Fibroblast of the conjunctiva (primary cell): ENCODE measurements at regions not wholly inside any gene's neighbourhood (a gene's known extent, or its start where the extent isn't known, plus 50 kb on each side); places are given as distances from the start of the nearest gene placed in this dataset.
"Not testable (repeated sequence)": the region's sequence is repeated elsewhere in the genome, so short reads cannot be mapped to it uniquely, and the experiment has no call there.

Source experiments
- DNase-seq: peaks from one replicate; pipeline ENCODE4 v3.0.0-alpha.2; 2010; ENCODE audit warnings: low read depth

DNA sequence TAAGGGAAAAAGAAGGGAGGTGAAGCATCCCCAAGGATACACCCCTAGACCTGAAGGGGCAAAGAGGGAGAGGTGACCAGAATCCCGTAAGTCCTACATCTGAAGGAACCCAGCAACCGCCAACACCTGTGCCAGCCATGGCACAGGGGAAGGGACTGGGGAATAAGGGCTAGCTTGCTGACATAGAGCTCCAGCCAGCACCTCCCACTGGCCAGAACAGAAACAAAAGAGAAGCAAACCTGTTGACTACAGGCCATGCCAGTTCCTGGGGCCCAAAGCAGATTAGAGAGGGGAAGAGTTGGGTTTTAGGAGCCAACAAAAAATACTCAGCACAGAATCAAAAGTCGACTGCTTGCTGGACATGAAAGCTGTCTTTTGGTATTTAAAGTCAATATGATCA, 244.6 kb downstream of the SUCLG1 start:
- DNase-seq = no peak

DNA sequence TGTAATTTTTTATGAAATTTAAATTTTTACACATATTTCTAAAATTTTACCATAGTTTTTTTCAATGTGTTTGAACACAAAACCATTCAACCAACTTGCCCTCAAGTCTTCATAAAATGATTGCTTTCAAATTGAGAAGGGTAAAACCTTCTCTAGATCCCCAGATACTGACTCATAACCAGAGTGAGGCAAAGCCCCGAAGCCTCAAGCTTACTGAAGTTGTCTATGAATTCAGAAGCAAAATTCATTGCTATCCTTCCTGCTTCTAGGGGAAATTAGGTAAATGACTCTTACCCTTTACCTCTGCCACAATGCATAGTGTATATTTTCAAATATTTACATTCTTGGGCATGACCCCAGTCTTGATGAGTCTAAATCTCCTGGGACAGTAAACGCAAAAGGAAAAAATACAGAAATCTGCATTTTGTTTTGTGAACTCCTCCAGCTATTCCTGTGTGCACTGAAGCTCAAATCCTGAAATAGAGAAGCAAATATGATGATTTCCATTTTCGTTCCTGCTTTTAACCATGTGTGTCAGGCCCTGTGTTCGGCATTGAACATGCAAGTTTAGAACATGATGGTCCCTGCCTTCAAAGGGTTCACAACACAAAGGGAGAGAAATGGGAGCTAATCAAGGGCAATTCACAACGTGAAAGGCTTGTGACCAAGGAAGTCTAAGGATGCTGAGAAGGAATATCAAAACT, 246.3 kb downstream of the SUCLG1 start:
- no peak for DNase-seq

DNA sequence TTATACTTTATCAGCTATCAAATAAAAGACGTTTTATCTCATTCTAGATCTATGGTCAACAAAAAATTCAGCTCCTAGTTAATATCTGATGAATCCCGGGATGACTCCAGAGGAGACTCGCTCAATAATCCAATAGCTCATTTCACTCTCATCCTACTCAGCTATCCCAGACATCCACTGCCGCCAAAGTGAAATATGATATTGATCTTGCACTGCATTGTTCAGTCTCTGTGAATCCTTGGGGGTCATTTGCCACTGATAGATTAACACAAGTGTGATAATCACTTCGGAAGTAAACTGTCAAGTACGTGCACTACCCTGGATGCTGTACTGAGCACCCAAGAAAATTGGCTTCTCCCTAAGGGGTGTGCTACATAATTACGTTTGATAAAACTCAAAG, 249.1 kb downstream of the SUCLG1 start:
- DNase-seq = no peak

DNA sequence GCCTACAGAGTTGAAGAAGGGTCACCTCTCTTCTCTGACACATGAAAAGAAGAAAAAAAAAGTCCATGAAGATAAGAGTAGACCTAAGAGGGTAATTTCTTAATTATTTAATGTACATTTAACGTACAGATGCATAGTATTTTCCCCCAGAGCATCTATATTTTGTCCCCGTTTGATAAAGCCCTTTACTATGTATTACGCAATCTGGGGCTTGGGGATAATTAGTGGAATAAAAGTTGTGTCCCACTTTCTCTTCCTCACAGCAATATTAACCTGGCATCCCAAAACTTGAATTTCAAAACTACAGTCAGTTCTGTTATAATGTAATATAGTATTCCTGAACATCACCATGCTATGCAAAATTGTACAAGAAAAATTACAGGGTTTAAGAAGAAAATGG, 254.1 kb downstream of the SUCLG1 start:
- DNase-seq = no peak

DNA sequence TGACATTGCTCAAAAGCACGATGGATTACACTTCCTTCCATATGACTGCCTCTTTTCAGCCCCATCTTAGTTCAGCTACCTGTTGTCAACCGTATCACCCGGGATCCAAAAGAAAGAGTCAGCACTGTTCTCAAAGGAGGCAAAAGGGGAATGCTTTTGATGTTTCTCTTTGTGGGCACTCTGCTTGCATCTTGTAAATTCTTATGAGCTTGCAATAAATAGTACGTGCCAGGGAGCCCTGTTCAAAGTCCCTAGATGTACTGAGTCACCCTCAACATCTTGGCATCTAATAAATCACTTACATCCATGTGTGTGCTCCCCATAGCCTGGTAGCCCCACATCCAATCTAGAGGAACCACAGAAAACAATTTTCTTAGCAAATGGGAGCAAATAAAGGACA, 256.9 kb downstream of the SUCLG1 start:
- DNase-seq = no peak

DNA sequence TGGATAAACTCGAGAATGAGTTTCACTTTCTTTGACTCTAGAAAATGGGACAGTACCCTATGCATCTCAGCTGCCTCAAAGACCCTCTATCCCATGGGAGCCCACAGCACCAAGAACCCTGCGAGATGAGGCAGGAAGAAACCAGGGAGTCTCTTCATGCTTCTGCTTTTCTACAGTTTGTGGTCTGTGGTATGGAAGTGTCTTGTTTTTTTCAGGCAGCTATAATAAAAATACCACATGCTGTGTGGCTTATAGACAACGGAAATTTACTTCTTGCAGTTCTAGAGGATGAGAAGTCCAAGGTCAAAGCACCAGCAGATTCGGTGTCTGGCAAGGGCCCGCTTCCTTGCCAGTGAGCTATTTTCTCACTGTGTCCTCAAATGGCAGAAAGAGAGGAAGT, 257.9 kb downstream of the SUCLG1 start:
- DNase-seq = no peak

DNA sequence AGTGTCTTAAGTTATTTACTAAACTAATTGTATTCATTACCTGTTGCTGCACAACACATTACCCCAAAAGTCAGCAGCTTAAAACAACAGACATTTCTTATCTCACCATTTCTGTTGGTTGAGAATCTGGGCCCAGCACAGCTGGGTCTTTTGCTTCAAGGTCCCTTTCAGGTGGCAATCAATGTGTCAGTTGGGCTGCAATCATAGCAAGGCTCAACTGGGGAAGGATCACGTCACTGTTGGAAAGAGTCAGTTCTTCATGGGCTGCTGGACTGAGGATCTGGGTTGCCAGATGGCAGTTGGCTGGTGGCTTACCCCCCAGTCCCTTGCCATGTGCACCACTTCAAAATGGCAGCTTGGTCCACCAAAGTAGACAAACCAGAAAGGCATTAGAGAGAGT, 261.2 kb downstream of the SUCLG1 start:
- DNase-seq = no peak

DNA sequence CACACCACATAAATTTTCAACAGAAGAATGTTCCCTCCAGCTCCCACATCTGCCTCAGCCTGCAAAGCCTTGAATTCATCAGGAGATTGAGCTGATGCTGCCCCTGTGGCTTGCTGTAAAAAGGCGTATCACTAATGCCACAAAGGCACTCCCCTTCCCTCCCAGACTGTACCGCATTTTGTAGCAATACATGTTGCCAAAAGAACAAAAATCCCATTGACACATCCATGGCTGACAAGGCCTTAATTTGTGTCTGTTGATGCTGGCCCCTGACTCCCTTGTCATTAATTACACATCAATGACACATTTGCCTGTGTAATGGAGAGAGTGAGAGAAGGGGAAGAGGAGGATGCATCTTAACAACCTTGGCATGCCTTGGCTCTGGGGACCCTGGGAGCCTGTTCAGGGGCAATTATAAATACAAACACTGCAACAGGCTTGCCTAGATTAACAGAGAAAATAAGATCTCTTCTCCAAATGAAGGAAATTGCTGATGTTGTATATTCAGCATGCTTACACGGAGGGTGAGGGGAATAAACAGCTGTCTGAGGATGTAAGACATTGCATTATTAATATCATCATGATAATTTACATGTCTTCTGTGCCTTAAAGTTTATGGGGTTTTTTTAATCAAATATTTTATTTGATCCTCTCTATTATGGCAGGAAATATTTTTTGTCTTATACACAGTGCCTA, 264.0 kb downstream of the SUCLG1 start:
- no peak for DNase-seq

DNA sequence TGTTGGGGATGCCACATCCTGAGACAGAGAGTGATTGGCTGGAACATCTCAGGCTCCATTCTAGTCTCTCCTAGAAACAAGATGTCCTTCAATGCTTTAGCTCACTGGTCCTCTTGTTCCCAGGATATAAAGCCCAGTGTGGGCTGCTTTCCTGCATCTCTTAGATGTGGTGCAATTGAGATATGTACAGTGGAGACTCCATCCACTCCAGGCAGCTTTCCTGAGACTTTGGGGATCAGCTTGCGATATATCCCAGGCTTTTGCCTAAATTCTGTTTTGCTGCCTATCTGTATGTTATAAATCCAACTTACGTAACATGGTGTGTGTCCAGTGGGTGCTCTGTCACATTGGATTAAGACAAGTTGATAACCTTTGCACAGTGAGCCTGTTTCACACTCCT, 264.9 kb downstream of the SUCLG1 start:
- no peak for DNase-seq

DNA sequence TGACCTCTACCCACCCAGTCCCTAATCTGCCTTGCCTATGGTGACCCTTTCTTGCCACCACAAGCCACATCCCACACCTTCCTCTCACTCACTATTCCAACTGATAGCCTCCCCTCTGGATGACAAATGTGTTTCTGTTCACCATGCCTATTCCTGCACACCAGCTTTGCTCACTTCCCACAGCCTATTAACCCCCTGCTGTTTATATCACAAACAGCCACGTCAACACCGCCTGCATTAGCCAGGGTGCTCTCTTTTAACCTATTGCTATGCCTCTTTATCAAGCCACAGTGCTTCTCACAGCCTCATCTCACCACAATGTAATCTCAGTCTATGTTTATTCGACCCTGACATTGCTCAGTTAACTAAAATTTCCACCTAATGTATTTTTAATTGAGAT, 271.8 kb downstream of the SUCLG1 start:
- DNase-seq = no peak

DNA sequence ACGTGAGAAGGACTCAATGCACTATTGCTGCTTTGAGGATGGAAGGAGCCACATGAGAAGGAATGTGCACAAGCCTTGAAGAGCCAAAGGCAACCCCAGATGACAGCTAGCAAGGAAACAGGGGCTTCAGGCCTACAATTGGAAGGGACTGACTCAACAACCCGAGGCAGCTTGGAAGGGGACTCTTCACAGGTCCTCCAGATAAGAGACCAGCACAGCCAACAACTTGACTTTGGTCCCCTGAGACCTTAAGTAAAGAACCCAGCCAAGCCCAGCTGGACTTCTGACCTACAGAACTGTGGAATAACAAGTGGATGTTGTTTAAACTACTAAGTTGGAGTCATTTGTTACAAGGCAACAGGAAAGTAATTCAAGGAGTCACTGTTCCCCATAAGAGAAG, 277.2 kb downstream of the SUCLG1 start:
- DNase-seq = no peak

DNA sequence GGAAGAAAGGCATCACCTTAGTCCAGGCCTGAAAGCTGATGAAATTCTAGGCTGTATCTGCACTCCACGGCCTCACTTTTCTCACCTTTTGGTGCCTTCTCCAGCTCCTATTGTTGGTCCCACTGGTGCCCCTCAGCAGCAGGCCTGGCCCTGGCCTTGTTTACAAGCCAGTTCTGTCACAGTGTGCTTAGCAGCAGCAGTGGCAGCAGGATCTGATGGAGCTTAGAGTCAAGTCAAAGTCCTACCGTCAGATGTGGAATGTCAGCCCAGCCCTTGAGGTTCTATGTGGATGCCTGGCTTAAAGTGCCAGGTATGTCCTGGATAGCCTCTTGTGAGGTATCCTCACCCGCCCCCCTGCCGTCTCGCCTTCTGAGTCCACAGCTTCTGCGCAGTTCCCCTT, 281.3 kb downstream of the SUCLG1 start:
- DNase-seq = no peak

DNA sequence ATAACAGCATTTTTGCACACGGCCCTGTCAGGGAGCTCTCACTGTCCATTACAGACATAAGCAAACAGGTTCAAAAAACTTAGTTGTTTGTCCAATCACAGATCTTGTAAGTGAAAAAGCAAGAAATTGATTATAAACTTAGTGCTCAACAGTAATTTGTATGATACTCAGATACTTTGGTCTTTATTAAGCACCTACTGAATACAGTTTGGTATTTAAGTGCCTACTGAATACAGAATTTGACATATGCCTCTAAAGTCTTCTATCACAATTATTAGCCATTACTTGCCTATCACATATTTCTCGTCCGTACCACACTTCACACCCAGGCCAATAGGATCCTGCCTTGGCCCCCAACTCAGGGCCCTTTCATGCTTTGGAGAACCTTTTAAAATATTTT, 283.1 kb downstream of the SUCLG1 start:
- no peak for DNase-seq

DNA sequence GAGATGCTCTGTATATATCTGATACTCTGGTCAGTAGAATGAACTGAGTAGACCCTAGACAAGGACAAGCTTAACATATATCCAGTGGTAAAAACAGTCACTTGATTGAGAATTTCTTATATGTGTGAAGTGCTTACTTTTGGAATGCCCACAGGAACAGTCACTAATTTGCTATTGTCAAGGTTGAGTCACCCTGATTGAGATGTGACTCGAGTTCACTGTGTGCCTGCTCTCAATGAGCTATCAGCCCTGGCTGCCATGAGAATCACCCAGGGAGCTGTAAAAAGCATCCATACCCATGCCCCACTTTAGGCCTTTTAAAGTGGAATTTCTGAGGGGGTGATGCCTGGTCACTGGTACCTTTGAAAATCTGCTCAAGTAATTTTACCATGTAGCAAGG, 283.7 kb downstream of the SUCLG1 start:
- DNase-seq = no peak

DNA sequence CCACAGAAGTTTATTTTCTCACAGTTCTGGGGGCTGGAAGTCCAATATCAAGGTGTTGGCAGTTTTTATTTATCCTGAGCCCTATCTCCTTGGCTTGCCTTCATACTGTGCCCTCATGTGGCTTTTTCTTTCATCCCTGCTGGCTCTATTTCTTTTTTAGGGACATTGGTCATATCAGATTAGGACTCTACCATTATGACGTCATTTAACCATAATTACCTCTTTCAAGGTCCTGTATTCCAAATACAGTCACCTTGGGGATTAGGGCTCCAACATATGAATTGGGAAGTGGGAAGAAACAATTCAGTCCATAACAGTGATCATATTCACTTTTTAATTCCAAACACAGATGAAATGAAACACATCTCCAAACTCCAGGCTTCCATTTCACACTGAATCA, 286.0 kb downstream of the SUCLG1 start:
- DNase-seq = no peak

DNA sequence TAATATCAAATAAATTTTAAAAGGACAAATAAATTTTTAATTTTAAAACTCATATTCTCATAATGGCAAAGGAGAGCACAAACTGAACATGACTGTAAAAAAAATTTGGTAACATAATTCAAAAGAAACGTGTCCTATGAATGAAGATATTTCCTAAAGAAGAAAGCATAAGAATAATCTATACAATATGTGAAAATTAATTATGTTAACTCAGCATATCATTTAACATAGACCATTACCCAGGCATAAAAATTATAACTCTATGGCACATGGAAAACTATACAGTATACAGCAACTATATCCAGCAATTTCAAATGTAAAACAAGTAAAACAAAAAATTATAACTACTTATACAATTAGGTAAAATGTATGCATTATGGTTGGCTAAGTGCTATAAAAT, 288.1 kb downstream of the SUCLG1 start:
- DNase-seq = no peak

DNA sequence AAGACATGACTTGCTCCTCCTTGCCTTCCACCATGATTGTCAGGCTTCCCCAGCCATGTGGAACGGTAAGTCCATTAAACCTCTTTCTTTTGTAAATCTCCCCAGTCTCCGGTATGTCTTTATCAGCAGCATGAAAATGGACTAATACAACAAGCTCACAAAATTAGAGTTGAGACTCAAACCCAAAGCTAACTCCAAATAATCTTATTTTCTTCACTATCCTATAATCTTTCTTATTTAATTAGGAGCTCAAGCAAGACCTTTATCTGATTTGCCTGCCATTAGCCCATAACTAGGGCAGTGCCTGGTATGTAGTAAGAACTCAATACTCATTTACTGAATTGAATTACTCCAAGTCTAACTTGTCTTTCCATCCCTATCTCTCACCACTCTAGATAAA, 289.2 kb downstream of the SUCLG1 start:
- no peak for DNase-seq

DNA sequence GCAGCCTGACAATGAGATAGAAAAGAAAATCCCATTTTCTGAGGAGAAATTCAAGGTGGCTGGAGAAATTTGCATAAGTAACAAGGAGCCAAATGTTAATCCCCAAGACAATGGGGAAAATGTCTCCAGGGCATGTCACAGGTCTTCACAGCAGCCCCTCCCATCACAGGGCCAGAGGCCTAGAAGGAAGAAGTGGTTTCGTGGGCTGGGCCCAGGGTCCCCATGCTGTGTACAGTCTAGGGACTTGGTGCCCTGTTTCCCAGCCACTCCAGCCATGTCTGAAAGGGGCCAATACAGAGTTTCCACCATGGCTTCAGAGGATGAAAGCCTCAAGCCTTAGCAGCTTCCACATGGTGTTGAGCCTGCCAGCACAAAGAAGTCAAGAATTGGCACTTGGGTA, 290.5 kb downstream of the SUCLG1 start:
- not testable (repeated sequence) for DNase-seq

DNA sequence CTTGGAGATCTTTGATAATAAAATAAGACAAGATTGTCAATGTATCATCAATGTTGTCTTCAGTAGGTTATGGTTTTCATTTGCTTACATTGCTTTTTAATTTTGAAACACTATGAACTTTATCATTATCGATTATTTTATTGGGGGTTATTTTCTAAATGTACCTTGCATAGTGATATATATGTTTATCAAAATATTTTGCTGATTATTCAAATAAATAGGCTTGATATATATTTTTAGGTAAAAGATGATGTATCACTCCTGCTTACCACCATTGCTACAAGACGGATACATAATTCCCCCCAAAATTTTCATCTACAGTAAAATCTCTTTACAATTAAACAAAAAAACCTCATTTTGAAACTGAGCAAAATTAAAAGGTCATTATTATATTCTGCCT, 293.8 kb downstream of the SUCLG1 start:
- DNase-seq = no peak

DNA sequence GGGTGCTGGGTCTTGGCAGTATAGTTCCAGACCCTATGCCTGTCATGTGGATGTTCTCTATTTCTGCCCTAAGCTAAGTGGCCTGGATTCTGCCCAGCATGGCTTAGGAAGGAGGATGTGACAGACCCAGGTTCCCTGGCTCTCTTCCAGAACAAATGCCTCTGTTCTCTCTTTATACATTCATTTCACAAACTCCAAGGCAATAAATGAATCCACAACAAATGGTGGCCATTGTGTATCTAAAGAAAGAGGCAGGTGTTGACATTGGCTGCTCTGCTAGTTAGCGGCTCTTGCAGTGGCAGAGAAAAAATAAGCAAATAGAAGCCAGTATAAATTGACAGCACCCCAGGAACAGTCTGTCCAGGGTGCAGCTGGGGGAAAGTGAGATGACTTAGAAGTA, 298.6 kb downstream of the SUCLG1 start:
- DNase-seq = no peak

DNA sequence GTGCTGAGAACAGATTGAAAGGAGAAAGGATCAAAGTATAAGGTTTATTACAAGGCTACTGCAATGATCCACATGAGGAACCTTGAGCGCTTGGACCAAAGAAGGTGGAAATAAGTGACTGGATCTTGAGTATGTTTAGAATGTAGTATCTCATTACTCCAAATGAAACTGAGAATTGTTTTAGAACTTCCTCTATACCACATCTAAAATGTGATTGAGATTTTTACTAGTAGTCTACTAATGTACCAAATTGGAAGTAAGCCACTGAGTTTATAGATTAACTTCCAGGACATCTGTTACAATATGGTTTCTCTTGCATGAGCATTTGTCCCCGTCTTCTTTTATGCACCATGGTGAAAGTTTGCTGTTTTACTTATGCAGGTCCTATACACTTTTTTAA, 300.5 kb downstream of the SUCLG1 start:
- DNase-seq = no peak

DNA sequence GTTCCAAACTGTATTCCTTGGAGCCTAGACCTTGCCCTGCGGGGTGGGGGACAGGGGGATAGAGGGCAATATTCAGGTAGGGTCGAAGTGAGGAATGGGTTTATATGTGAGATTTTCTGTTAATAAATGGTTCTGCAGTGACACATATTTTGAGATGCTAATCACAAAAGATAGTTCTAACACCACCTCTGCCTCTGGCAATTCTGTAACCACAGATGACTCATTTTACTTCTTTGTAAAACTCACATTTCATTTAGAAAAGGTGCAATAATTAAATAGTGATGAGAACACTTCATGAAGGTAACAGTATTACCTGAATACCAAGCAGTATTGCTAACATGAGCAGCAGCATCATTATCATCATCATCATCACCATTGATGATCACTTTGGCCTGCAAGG, 306.6 kb downstream of the SUCLG1 start:
- no peak for DNase-seq

DNA sequence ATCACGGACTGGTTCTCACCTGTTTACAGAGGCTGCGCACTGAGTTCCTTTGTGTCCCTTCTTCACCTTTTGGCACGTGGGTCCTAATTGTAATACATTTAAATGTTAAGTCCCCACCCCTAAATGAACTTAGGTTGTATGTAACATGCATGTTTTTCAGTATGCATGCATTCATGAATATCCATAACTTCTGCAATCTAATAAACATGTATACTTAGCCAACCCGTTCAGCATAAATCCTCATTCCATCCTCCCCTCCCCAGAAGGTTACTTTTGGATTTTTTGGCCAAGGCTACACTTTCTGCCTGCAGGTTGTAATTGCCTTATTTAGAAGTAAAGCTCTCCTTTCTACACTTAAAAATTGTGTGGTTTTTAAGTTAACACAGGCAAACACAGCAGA, 314.7 kb downstream of the SUCLG1 start:
- DNase-seq = no peak

DNA sequence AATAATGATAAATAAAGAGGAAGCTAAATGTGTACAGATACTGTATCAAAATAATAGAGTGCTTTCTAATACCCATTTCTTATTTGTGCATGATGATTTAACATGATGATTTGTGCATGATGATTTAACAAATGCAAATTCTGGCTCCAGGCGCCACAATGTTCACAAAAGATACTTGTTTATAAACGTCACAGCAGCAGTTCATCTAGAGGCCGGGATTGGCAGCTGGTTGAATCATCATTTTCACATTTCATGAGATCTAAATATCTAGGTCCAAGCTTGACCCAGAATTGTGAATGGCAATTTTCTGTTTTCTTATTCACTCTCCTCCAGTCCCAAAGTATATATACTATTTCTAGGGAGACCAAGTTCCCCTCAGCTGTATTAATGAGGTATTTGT, 322.0 kb downstream of the SUCLG1 start:
- no peak for DNase-seq
